B cell (primary cell): ENCODE measurements at regions not wholly inside any gene's neighbourhood (a gene's known extent, or its start where the extent isn't known, plus 50 kb on each side); places are given as distances from the start of the nearest gene placed in this dataset.

Experiments used
- ATAC-seq: fragments of 200-7000 bp; cut with Tn5 transposase; one replicate; pipeline ENCODE4 v1.10.0; 2021; ENCODE audit warnings: low read depth, mild to moderate bottlenecking, moderate number of reproducible peaks, moderate library complexity
- CTCF ChIA-PET: fragments of 350-600 bp; sonication (Branson Sonifier 250); formaldehyde crosslinking; loops from one replicate; lab custom pipeline; 2021; ENCODE audit warnings: antibody characterized with exemption, inconsistent platforms; lab: Charles Lee
- POLR2A ChIA-PET: fragments of 350-600 bp; sonication (Branson Sonifier 250); formaldehyde crosslinking; loops from one replicate; lab custom pipeline; 2021; ENCODE audit warnings: antibody characterized with exemption; lab: Charles Lee
- DNase-seq: peaks from one replicate; pipeline ENCODE4 v3.0.0; 2013
- H2AFZ ChIP-seq: 2 replicates; pipeline ENCODE4 v1.6.1; 2012; ENCODE audit warnings: mild to moderate bottlenecking, low read depth, low read length; ENCODE audit not compliant: insufficient read depth, poor library complexity, severe bottlenecking
- H3K27ac ChIP-seq, 2 donors: 1 replicate in 1 of 2; 2 replicates in 1 of 2; pipeline ENCODE4 v1.5.1; 2012 to 2013; ENCODE audit warnings: low read length in 2 of 2, mild to moderate bottlenecking in 2 of 2, moderate library complexity in 1 of 2
- H3K27me3 ChIP-seq, 4 experiments: fragments of 200-600 bp in 1 of 4; sonication (generic) in 1 of 4; replicated peaks in 1 of 4; 1 replicate in 2 of 4; 2 replicates in 2 of 4; pipeline versions ENCODE4 v1.6.1 to v1.7.0; 2013 to 2016; ENCODE audit warnings: low read length in 3 of 4, mild to moderate bottlenecking in 2 of 4, mixed read lengths in 1 of 4, moderate library complexity in 1 of 4; ENCODE audit not compliant: insufficient read depth in 4 of 4, control insufficient read depth in 3 of 4; ENCODE audit errors: control extremely low read depth in 1 of 4
- H3K36me3 ChIP-seq, 2 experiments: replicated peaks in 1 of 2; 1 replicate in 1 of 2; 2 replicates in 1 of 2; pipeline versions ENCODE4 v1.6.1 to v1.7.1; 2013; ENCODE audit warnings: low read length in 1 of 2; ENCODE audit not compliant: insufficient read depth in 2 of 2, control insufficient read depth in 1 of 2; ENCODE audit errors: control extremely low read depth in 1 of 2, extremely low read depth in 1 of 2
- H3K4me1 ChIP-seq, 2 donors: fragments of 200-600 bp in 1 of 2; sonication (generic) in 1 of 2; 1 replicate in 1 of 2; 2 replicates in 1 of 2; pipeline versions ENCODE4 v1.5.1 to v1.6.1; 2013 to 2017; ENCODE audit warnings: low read length in 2 of 2; ENCODE audit not compliant: control insufficient read depth in 2 of 2, insufficient read depth in 2 of 2
- H3K4me2 ChIP-seq: replicated peaks from 2 replicates; pipeline ENCODE3; 2012; ENCODE audit warnings: mild to moderate bottlenecking, low read depth, low read length; ENCODE audit not compliant: poor library complexity, severe bottlenecking
- H3K4me3 ChIP-seq, 5 experiments: fragments of 200-600 bp in 1 of 5; sonication (generic) in 1 of 5; 1 replicate in 3 of 5; 2 replicates in 2 of 5; pipeline versions ENCODE4 v1.5.1 to v1.7.0; 2011 to 2016; ENCODE audit warnings: low read length in 4 of 5, mild to moderate bottlenecking in 4 of 5, low read depth in 2 of 5, control low read depth in 1 of 5, moderate library complexity in 1 of 5; ENCODE audit not compliant: insufficient read depth in 1 of 5; ENCODE audit errors: control extremely low read depth in 1 of 5, extremely low read depth in 1 of 5
- H3K79me2 ChIP-seq: fragments of 200-600 bp; sonication (generic); one replicate; pipeline ENCODE4 v1.6.0; 2016; ENCODE audit warnings: low read length; ENCODE audit not compliant: control insufficient read depth, insufficient read depth
- H3K9ac ChIP-seq: fragments of 200-600 bp; sonication (generic); 2 replicates; pipeline ENCODE4 v1.6.1; 2017; ENCODE audit warnings: mild to moderate bottlenecking, low read length, moderate library complexity
- H3K9me3 ChIP-seq, 3 donors: one replicate each; pipeline versions ENCODE4 v1.6.1 to v1.7.1; 2013; ENCODE audit warnings: low read length in 2 of 3; ENCODE audit not compliant: control insufficient read depth in 2 of 3, insufficient read depth in 1 of 3; ENCODE audit errors: control extremely low read depth in 1 of 3
- H4K20me1 ChIP-seq: 2 replicates; pipeline ENCODE4 v1.6.0; 2012; ENCODE audit warnings: mild to moderate bottlenecking, low read length; ENCODE audit not compliant: insufficient read depth, control insufficient read depth, poor library complexity, severe bottlenecking
- H3K27ac Mint-ChIP-seq: one replicate; pipeline ENCODE4 v1.8.0; 2021; ENCODE audit warnings: mixed read lengths
- H3K27me3 Mint-ChIP-seq: one replicate; pipeline ENCODE4 v1.8.0; 2021; ENCODE audit warnings: mixed read lengths
- H3K4me1 Mint-ChIP-seq: one replicate; pipeline ENCODE4 v1.8.0; 2021; ENCODE audit warnings: mixed read lengths
- H3K4me3 Mint-ChIP-seq: one replicate; pipeline ENCODE4 v1.8.0; 2021; ENCODE audit warnings: mixed read lengths
- H3K9me3 Mint-ChIP-seq: one replicate; pipeline ENCODE4 v1.8.0; 2022; ENCODE audit warnings: mixed read lengths; ENCODE audit not compliant: insufficient read depth
- EZH2 ChIP-seq: IDR thresholded peaks from 2 replicates; pipeline ENCODE4 v1.6.1; 2012; ENCODE audit warnings: borderline replicate concordance, low read depth, mild to moderate bottlenecking, moderate library complexity, low read length; ENCODE audit not compliant: insufficient read depth, poor library complexity, severe bottlenecking
- WGBS: methylation state at CpG from one replicate; pipeline ENCODE4 v1.1.5; 2013; ENCODE audit warnings: missing lambda C conversion rate; ENCODE audit not compliant: insufficient coverage; 5-methylcytosine and 5-hydroxymethylcytosine counted together
- intact Hi-C: fragments of 100-400 bp; cut with micrococcal nuclease; formaldehyde crosslinking; loops from one replicate; pipeline ENCODE4 v1.10.0; 2022
- TF ChIP-seq, protein P1 (sequence below): fragments of 200-600 bp; IDR thresholded peaks from one replicate; pipeline ENCODE4 v1.8.0; 2022; ENCODE audit warnings: antibody characterized with exemption, mild to moderate bottlenecking

DNA sequence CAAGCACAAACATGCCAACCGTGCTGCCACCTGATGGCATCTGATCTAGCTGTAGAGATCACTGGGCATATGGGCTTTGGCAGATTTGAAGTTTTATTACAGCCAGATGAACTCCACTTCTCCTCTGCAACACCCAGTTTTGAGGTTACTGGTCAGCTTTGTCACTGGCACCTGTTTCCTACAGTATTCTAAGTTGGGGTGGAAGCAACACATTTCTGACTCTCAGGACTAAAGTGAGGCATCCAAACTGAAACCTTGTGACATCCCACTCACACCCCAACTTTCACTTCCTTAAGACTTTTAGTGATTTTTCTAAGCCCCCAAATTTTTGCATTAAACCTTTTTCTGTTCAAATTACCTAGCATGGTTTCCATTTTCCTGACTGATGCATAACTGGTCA, 115.1 kb upstream of the PCDH18 start:
- DNase-seq: no peak
- Histone ChIP-seq H3K9me3 (no peaks in the 10 kb centered on the region), H3K4me1 (no peaks in the 10 kb centered on the region), H3K4me3 (no peak overlapping the region), H3K4me2 (no peak overlapping the region), H3K9ac (no peak overlapping the region), H3K27ac (no peak overlapping the region), H3K27me3 (no peaks in the 10 kb centered on the region), H2AFZ (no peak overlapping the region), H3K36me3 (no peaks in the 10 kb centered on the region), H3K79me2 (no peaks in the 10 kb centered on the region), H4K20me1 (no peaks in the 10 kb centered on the region)
- TF ChIP-seq, protein P1, sequence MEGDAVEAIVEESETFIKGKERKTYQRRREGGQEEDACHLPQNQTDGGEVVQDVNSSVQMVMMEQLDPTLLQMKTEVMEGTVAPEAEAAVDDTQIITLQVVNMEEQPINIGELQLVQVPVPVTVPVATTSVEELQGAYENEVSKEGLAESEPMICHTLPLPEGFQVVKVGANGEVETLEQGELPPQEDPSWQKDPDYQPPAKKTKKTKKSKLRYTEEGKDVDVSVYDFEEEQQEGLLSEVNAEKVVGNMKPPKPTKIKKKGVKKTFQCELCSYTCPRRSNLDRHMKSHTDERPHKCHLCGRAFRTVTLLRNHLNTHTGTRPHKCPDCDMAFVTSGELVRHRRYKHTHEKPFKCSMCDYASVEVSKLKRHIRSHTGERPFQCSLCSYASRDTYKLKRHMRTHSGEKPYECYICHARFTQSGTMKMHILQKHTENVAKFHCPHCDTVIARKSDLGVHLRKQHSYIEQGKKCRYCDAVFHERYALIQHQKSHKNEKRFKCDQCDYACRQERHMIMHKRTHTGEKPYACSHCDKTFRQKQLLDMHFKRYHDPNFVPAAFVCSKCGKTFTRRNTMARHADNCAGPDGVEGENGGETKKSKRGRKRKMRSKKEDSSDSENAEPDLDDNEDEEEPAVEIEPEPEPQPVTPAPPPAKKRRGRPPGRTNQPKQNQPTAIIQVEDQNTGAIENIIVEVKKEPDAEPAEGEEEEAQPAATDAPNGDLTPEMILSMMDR: no peak
- TF ChIP-seq EZH2: no peak
- no peak overlapping the region for H3K4me3 Mint-ChIP-seq
- ChIA-PET CTCF (no interaction called here), POLR2A (no interaction called here)
- peaks cover 3% of the 10 kb centered on the region for H3K9me3 Mint-ChIP-seq
- no peak for ATAC-seq
- intact Hi-C loops: no loop called here
- H3K27me3 Mint-ChIP-seq: no peaks in the 10 kb centered on the region
- no peak overlapping the region for H3K27ac Mint-ChIP-seq
- WGBS: no CpG with 5 or more reads among the region's 1 CpG
- no peaks in the 10 kb centered on the region for H3K4me1 Mint-ChIP-seq

DNA sequence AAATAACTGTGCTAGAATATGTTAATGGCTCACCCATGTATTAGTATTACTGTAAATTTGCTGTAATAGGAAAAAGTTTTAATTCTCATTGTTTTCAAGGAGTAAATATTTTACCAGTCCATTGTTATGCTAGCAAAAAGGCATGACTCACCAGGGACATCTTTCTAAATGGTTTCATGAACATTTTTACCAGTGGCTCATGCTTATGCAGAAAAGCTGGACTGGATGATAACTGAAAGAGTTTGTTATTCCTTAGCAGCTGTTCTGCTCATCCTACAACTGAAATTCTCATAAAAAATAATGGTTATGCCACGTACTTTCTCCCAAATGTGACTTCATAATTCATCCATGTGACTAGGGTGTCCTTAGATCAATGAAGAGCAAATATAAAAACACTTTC, 111.9 kb upstream of the PCDH18 start:
- no peaks in the 10 kb centered on the region for H3K27me3 Mint-ChIP-seq
- H3K27ac ChIP-seq: no peak overlapping the region
- no peaks in the 10 kb centered on the region for H3K4me1 Mint-ChIP-seq
- no peaks in the 10 kb centered on the region for H3K27me3 ChIP-seq
- no peaks in the 10 kb centered on the region for H3K4me1 ChIP-seq
- no peak for ATAC-seq
- H3K4me3 ChIP-seq: no peak overlapping the region
- intact Hi-C loops: no loop called here
- no peaks in the 10 kb centered on the region for H4K20me1 ChIP-seq
- CTCF ChIA-PET: no interaction called here
- DNase-seq: no peak
- no peaks in the 10 kb centered on the region for H3K79me2 ChIP-seq
- H3K9me3 Mint-ChIP-seq: peaks cover 3% of the 10 kb centered on the region
- no peak overlapping the region for H3K27ac Mint-ChIP-seq
- POLR2A ChIA-PET: no interaction called here
- H3K9ac ChIP-seq: no peak overlapping the region
- no peak overlapping the region for H3K4me3 Mint-ChIP-seq
- no peak overlapping the region for H3K4me2 ChIP-seq
- no peak overlapping the region for H2AFZ ChIP-seq
- no peaks in the 10 kb centered on the region for H3K36me3 ChIP-seq
- no peaks in the 10 kb centered on the region for H3K9me3 ChIP-seq
- WGBS: no CpG with 5 or more reads among the region's 1 CpG
- TF ChIP-seq, protein P1: no peak
- no peak for TF ChIP-seq EZH2
